Lower leg skin (tissue), 3 donors: ENCODE measurements at regions not wholly inside any gene's neighbourhood (a gene's known extent, or its start where the extent isn't known, plus 50 kb on each side); places are given as distances from the start of the nearest gene placed in this dataset.

Experiments
- POLR2A ChIP-seq, 2 donors: fragments of 450-650 bp; IDR thresholded peaks; one replicate each; pipeline ENCODE4 v1.6.1; 2016 to 2017; ENCODE audit warnings: antibody characterized with exemption in 2 of 2, mild to moderate bottlenecking in 1 of 2, moderate library complexity in 1 of 2
- TF ChIP-seq, protein P1 (sequence below), 3 donors: fragments of 450-650 bp; IDR thresholded peaks; one replicate each; pipeline ENCODE4 v1.5.1; 2016; ENCODE audit warnings: antibody characterized with exemption in 3 of 3, mild to moderate bottlenecking in 3 of 3, moderate library complexity in 2 of 3

DNA sequence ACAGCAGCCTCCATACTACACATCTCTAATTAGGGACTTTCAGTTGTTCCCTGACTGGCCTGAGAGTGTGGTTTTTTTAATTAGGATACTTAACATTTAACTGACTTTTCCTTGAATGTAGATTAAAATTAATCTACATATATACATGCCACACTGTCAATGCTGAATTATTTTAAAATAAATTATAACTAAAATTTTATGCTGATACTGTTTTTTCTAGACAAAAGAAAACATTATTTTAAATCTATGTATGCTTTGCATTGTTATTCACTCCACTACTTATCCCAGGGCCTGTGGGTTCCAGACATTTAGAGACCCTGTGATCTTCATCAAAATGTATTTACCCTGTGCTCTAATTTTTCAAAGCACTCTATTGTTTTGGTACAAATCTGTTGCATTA, 496.0 kb upstream of the MAP2 start:
- TF ChIP-seq, protein P1, sequence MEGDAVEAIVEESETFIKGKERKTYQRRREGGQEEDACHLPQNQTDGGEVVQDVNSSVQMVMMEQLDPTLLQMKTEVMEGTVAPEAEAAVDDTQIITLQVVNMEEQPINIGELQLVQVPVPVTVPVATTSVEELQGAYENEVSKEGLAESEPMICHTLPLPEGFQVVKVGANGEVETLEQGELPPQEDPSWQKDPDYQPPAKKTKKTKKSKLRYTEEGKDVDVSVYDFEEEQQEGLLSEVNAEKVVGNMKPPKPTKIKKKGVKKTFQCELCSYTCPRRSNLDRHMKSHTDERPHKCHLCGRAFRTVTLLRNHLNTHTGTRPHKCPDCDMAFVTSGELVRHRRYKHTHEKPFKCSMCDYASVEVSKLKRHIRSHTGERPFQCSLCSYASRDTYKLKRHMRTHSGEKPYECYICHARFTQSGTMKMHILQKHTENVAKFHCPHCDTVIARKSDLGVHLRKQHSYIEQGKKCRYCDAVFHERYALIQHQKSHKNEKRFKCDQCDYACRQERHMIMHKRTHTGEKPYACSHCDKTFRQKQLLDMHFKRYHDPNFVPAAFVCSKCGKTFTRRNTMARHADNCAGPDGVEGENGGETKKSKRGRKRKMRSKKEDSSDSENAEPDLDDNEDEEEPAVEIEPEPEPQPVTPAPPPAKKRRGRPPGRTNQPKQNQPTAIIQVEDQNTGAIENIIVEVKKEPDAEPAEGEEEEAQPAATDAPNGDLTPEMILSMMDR (IDR thresholded peaks at IDR 0.05), result no peak
- no peak for TF ChIP-seq POLR2A (IDR thresholded peaks at IDR 0.05)
